BE2C (cell line): ENCODE measurements at regions not wholly inside any gene's neighbourhood (a gene's known extent, or its start where the extent isn't known, plus 50 kb on each side); places are given as distances from the start of the nearest gene placed in this dataset.

Source experiments
- DNase-seq: peaks from one replicate; pipeline ENCODE4 v3.0.0-alpha.2; 2020
- H3K27me3 ChIP-seq: fragments of 250-450 bp; sonication (Bioruptor Pico); 2 replicates; pipeline ENCODE4 v1.5.1; 2020; ENCODE audit warnings: mild to moderate bottlenecking
- H3K36me3 ChIP-seq: fragments of 250-450 bp; sonication (Bioruptor Pico); 2 replicates; pipeline ENCODE4 v1.5.1; 2020; ENCODE audit warnings: mild to moderate bottlenecking
- H3K4me1 ChIP-seq: fragments of 250-450 bp; sonication (Bioruptor Pico); 2 replicates; pipeline ENCODE4 v1.5.1; 2020
- H3K4me3 ChIP-seq: 2 replicates; pipeline ENCODE4 v1.5.1; 2011; ENCODE audit warnings: low read depth, low read length
- H3K9me3 ChIP-seq: fragments of 250-450 bp; sonication (Bioruptor Pico); 2 replicates; pipeline ENCODE4 v1.5.1; 2020
- TF ChIP-seq, protein P1 (sequence below): IDR thresholded peaks from 2 replicates; pipeline ENCODE4 v1.5.1; 2012; ENCODE audit warnings: mild to moderate bottlenecking, low read depth, low read length

DNA sequence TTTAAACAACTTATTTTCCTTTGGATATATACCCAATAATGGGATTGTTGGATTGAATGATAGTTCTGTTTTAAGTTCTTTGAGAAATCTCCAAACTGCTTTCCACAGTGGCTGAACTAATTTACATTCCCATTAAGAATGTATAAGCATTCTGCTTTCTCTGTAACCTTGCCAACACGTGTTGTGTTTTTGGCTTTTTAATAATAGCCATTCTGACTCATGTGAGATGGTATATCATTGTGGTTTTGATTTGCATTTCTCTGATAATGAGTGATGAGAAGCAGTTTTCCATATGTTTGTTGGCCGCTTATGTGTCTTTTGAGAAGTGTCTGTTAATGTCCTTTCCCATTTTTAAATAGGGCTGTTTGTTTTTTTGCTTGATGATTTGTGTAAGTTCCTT, 155.6 kb upstream of the PITX2 start:
- DNase-seq: no peak
- H3K27me3 ChIP-seq: no peaks in the 10 kb centered on the region
- H3K4me1 ChIP-seq: no peaks in the 10 kb centered on the region
- H3K9me3 ChIP-seq: no peaks in the 10 kb centered on the region
- no peaks in the 10 kb centered on the region for H3K36me3 ChIP-seq
- TF ChIP-seq, protein P1, sequence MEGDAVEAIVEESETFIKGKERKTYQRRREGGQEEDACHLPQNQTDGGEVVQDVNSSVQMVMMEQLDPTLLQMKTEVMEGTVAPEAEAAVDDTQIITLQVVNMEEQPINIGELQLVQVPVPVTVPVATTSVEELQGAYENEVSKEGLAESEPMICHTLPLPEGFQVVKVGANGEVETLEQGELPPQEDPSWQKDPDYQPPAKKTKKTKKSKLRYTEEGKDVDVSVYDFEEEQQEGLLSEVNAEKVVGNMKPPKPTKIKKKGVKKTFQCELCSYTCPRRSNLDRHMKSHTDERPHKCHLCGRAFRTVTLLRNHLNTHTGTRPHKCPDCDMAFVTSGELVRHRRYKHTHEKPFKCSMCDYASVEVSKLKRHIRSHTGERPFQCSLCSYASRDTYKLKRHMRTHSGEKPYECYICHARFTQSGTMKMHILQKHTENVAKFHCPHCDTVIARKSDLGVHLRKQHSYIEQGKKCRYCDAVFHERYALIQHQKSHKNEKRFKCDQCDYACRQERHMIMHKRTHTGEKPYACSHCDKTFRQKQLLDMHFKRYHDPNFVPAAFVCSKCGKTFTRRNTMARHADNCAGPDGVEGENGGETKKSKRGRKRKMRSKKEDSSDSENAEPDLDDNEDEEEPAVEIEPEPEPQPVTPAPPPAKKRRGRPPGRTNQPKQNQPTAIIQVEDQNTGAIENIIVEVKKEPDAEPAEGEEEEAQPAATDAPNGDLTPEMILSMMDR: no peak
- no peak overlapping the region for H3K4me3 ChIP-seq

DNA sequence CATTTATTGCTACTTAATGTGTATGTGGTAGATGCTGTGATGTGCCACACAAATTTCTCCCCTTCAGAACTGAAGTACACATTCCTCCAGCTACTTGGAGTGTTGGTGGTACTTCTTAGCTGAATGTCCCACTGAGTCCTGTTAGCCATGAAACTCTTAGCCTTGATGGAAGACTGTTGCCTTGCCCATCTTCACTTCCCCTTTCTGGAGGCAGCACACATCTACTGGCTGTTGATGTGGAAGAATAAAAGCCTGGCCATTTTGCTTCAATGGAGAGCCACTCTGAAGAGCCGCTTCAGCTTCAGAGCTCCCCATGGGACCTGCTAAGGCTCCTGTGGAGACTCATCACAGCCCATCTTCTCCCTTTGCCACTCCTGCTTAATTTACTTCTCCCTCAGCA, 157.7 kb upstream of the PITX2 start:
- TF ChIP-seq, protein P1: no peak
- H3K9me3 ChIP-seq: no peaks in the 10 kb centered on the region
- no peak overlapping the region for H3K4me3 ChIP-seq
- H3K4me1 ChIP-seq: no peaks in the 10 kb centered on the region
- DNase-seq: no peak
- no peaks in the 10 kb centered on the region for H3K36me3 ChIP-seq
- peaks cover 2% of the 10 kb centered on the region; the same call in 1 of the 2 replicates for H3K27me3 ChIP-seq

DNA sequence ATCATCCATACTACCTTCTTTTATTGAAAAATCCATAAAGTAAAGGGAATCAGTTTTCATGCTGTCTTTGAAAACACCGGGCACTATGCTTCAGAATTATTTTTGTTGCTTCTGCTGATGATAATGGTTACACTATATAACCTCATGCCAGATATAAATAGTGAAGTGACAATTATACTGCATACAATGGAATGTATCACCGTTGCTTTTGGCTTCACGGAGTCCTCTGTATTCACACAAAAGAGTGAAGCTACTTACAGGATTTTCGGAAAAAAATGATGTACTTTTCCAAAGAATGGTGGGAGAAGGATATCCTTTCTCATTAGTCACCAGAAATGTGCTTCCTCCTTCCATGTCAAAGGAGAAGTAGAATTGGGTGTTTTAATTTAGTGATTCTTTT, 159.1 kb upstream of the PITX2 start:
- TF ChIP-seq, protein P1: no peak
- Histone ChIP-seq H3K9me3 (no peaks in the 10 kb centered on the region), H3K4me3 (no peak overlapping the region), H3K4me1 (no peaks in the 10 kb centered on the region), H3K27me3 (peaks cover 2% of the 10 kb centered on the region; the same call in 1 of the 2 replicates), H3K36me3 (no peaks in the 10 kb centered on the region)
- DNase-seq: no peak

DNA sequence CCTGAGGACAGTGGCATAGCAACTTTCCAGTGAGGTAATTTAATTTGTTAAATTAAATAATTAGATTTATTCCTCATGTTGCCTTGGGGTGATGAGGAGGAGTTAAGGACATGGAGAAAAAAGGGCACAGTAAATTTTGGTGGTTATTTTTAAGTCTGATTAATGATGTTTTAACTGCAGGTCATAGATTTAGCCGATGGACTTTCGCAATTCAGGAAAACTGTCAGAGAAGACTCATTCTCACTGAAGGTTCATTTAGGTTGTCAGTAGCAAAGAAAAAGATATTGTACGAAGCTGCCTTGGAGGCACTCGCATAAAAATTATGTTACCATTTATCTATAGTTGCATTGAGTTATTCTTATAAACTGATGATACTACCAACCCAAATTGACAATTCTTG, 164.2 kb upstream of the PITX2 start:
- no peaks in the 10 kb centered on the region for H3K9me3 ChIP-seq
- no peak for DNase-seq
- peaks cover 7% of the 10 kb centered on the region for H3K27me3 ChIP-seq
- H3K4me1 ChIP-seq: no peaks in the 10 kb centered on the region
- TF ChIP-seq, protein P1: no peak
- no peak overlapping the region for H3K4me3 ChIP-seq
- no peaks in the 10 kb centered on the region for H3K36me3 ChIP-seq

DNA sequence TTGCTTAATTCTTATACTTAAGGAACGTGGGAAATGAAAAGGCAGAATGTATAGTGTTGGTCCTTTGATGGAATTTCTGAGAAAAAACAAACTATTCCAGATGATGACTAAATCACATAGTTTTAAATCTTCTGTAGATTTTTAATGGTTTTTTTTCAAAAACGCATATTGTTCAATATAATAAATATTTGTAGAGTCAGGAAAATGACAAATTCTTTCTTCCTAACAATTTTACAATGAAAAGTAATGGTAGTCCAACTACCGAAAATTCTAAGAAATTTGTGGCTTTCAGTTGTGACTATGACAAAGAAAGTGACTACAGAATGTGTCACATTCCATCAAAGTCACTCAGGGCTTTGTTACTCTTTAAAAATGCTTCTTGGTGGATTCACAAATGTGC, 164.8 kb upstream of the PITX2 start:
- H3K4me1 ChIP-seq: no peaks in the 10 kb centered on the region
- TF ChIP-seq, protein P1: no peak
- no peaks in the 10 kb centered on the region for H3K36me3 ChIP-seq
- DNase-seq: no peak
- H3K27me3 ChIP-seq: peaks cover 7% of the 10 kb centered on the region
- H3K9me3 ChIP-seq: no peaks in the 10 kb centered on the region
- H3K4me3 ChIP-seq: no peak overlapping the region

DNA sequence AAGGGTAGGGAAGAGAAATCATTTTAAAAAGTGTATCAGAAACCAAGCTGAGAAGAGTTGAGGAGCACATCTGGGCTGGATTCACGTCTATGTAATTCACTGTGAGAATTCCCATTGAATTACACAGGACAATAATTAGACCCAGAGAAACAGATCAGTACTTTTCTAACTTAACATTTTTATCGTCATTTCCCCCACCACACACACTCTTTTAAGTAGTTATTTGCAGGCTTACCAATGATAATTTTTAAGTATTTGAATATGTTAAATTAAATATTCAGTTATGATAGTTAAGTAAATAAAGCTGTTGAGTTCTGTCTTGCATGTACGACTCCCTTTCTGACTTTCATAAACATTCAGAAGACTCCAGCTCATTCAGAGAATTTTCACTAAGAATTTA, 165.4 kb upstream of the PITX2 start:
- DNase-seq: no peak
- H3K27me3 ChIP-seq: peaks cover 7% of the 10 kb centered on the region
- no peaks in the 10 kb centered on the region for H3K36me3 ChIP-seq
- H3K4me3 ChIP-seq: no peak overlapping the region
- no peaks in the 10 kb centered on the region for H3K9me3 ChIP-seq
- TF ChIP-seq, protein P1: no peak
- H3K4me1 ChIP-seq: no peaks in the 10 kb centered on the region
